ENCODE measurements at regions not wholly inside any gene's neighbourhood (a gene's known extent, or its start where the extent isn't known, plus 50 kb on each side); places are given as distances from the start of the nearest gene placed in this dataset.
"Not testable (repeated sequence)": the region's sequence is repeated elsewhere in the genome, so short reads cannot be mapped to it uniquely, and the experiment has no call there.

DNA sequence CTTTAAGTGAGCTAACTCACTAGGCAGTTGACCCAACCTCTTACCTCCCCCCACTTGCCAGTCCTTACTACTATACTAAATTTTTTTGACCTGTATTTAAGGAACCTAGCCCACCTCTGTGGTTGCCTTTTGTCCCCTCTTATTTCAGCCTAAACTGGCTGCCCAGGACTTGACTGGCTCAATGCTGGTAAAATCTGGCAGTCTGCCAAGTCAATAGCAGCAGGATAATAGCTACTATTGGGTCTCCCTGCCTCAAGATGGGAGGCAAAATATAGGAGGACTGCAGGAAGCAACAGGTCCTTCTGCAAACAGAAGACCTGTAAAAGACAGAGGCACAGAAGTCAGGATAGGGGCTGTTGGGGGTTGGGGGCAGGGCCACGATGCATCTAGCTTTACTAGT, 144.2 kb upstream of the POGK start (continued):
- TF ChIP-seq SNAI2 (CRISPR knock-in tag; IDR thresholded peaks at IDR 0.05) (no peak), ZNF8 (CRISPR knock-in tag; IDR thresholded peaks at IDR 0.05) (no peak)

DNA sequence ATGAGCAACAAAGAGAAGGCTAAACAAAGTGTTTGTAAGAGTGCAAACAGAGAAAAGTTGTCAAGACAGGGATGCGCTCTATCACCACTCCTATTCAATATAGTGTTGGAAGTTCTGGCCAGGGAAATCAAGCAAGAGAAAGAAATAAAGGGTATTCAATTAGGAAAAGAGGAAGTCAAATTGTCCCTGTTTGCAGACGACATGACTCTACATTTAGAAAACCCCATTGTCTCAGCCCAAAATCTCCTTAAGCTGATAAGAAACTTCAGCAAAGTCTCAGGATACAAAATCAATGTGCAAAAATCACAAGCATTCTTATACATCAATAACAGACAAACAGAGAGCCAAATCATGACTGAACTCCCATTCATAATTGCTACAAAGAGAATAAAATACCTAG, 143.4 kb upstream of the POGK start:
- ATAC-seq, result not testable (repeated sequence)

- TF ChIP-seq TOX (CRISPR knock-in tag; IDR thresholded peaks at IDR 0.05; ENCODE audit: borderline replicate concordance) (no peak), RARB (CRISPR knock-in tag; IDR thresholded peaks at IDR 0.05) (no peak), ZFP3 (CRISPR knock-in tag; IDR thresholded peaks at IDR 0.05) (no peak), TCF4 (CRISPR knock-in tag; IDR thresholded peaks at IDR 0.05; ENCODE audit: borderline replicate concordance) (no peak), SNAI2 (CRISPR knock-in tag; IDR thresholded peaks at IDR 0.05) (no peak), GLIS3 (CRISPR knock-in tag; IDR thresholded peaks at IDR 0.05) (no peak), ESRRG (CRISPR knock-in tag; IDR thresholded peaks at IDR 0.05) (no peak), OSR1 (CRISPR knock-in tag; IDR thresholded peaks at IDR 0.05) (no peak), ZNF565 (CRISPR knock-in tag; conservative IDR thresholded peaks at IDR 0.05; ENCODE audit: low read depth) (no peak), CSDC2 (CRISPR knock-in tag; IDR thresholded peaks at IDR 0.05) (no peak), ZNF70 (CRISPR knock-in tag; IDR thresholded peaks at IDR 0.05) (no peak), BACH2 (CRISPR knock-in tag; IDR thresholded peaks at IDR 0.05; ENCODE audit: borderline replicate concordance) (no peak), ARNTL (CRISPR knock-in tag; IDR thresholded peaks at IDR 0.05; ENCODE audit: borderline replicate concordance, low read depth) (no peak), ZC3H10 (CRISPR knock-in tag; IDR thresholded peaks at IDR 0.05) (no peak), PPARA (CRISPR knock-in tag; IDR thresholded peaks at IDR 0.05; ENCODE audit: borderline replicate concordance) (no peak), POU6F1 (CRISPR knock-in tag; IDR thresholded peaks at IDR 0.05; ENCODE audit: borderline replicate concordance, low read depth) (no peak), ZNF8 (CRISPR knock-in tag; IDR thresholded peaks at IDR 0.05) (no peak), ZFP30 (CRISPR knock-in tag; IDR thresholded peaks at IDR 0.05) (no peak)
- TF ChIP-seq, protein P1, sequence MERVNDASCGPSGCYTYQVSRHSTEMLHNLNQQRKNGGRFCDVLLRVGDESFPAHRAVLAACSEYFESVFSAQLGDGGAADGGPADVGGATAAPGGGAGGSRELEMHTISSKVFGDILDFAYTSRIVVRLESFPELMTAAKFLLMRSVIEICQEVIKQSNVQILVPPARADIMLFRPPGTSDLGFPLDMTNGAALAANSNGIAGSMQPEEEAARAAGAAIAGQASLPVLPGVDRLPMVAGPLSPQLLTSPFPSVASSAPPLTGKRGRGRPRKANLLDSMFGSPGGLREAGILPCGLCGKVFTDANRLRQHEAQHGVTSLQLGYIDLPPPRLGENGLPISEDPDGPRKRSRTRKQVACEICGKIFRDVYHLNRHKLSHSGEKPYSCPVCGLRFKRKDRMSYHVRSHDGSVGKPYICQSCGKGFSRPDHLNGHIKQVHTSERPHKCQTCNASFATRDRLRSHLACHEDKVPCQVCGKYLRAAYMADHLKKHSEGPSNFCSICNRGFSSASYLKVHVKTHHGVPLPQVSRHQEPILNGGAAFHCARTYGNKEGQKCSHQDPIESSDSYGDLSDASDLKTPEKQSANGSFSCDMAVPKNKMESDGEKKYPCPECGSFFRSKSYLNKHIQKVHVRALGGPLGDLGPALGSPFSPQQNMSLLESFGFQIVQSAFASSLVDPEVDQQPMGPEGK (CRISPR knock-in tag; IDR thresholded peaks at IDR 0.05; ENCODE audit: borderline replicate concordance), result no peak
- TF ChIP-seq, protein P2, sequence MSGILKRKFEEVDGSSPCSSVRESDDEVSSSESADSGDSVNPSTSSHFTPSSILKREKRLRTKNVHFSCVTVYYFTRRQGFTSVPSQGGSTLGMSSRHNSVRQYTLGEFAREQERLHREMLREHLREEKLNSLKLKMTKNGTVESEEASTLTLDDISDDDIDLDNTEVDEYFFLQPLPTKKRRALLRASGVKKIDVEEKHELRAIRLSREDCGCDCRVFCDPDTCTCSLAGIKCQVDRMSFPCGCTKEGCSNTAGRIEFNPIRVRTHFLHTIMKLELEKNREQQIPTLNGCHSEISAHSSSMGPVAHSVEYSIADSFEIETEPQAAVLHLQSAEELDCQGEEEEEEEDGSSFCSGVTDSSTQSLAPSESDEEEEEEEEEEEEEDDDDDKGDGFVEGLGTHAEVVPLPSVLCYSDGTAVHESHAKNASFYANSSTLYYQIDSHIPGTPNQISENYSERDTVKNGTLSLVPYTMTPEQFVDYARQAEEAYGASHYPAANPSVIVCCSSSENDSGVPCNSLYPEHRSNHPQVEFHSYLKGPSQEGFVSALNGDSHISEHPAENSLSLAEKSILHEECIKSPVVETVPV (CRISPR knock-in tag; IDR thresholded peaks at IDR 0.05), result no peak
- no peak for ATAC-seq
Observed at GRCh38 chr1:166698771-166699170, 140.5 kb upstream of the POGK start.

- TF ChIP-seq, protein P1 (CRISPR knock-in tag; IDR thresholded peaks at IDR 0.05; ENCODE audit: borderline replicate concordance), result no peak
- TF ChIP-seq ISL1 (CRISPR knock-in tag; IDR thresholded peaks at IDR 0.05) (no peak), ZFP30 (CRISPR knock-in tag; IDR thresholded peaks at IDR 0.05) (no peak), TOX (CRISPR knock-in tag; IDR thresholded peaks at IDR 0.05; ENCODE audit: borderline replicate concordance) (no peak), PPARA (CRISPR knock-in tag; IDR thresholded peaks at IDR 0.05; ENCODE audit: borderline replicate concordance) (no peak), BACH2 (CRISPR knock-in tag; IDR thresholded peaks at IDR 0.05; ENCODE audit: borderline replicate concordance) (no peak), ZNF8 (CRISPR knock-in tag; IDR thresholded peaks at IDR 0.05) (no peak), ESRRG (CRISPR knock-in tag; IDR thresholded peaks at IDR 0.05) (no peak), TSHZ2 (CRISPR knock-in tag; IDR thresholded peaks at IDR 0.05) (no peak), ZFP3 (CRISPR knock-in tag; IDR thresholded peaks at IDR 0.05) (no peak), OSR1 (CRISPR knock-in tag; IDR thresholded peaks at IDR 0.05) (no peak), CREB5 (CRISPR knock-in tag; IDR thresholded peaks at IDR 0.05; ENCODE audit: low read depth) (no peak), ARNTL (CRISPR knock-in tag; IDR thresholded peaks at IDR 0.05; ENCODE audit: borderline replicate concordance, low read depth) (no peak), ZNF70 (CRISPR knock-in tag; IDR thresholded peaks at IDR 0.05) (no peak), TCF4 (CRISPR knock-in tag; IDR thresholded peaks at IDR 0.05; ENCODE audit: borderline replicate concordance) (no peak), RARB (CRISPR knock-in tag; IDR thresholded peaks at IDR 0.05) (no peak), CSDC2 (CRISPR knock-in tag; IDR thresholded peaks at IDR 0.05) (no peak), SNAI2 (CRISPR knock-in tag; IDR thresholded peaks at IDR 0.05) (no peak), ZNF565 (CRISPR knock-in tag; conservative IDR thresholded peaks at IDR 0.05; ENCODE audit: low read depth) (no peak)
- TF ChIP-seq, protein P2 (CRISPR knock-in tag; IDR thresholded peaks at IDR 0.05), result no peak
- no peak for ATAC-seq
Observed at GRCh38 chr1:166699613-166700012, 139.7 kb upstream of the POGK start.

Data from SK-N-SH treated with all-trans-retinoic acid at 6 μM for 48 hours (cell line).